ENCODE measurements at regions not wholly inside any gene's neighbourhood (a gene's known extent, or its start where the extent isn't known, plus 50 kb on each side); places are given as distances from the start of the nearest gene placed in this dataset.

DNA sequence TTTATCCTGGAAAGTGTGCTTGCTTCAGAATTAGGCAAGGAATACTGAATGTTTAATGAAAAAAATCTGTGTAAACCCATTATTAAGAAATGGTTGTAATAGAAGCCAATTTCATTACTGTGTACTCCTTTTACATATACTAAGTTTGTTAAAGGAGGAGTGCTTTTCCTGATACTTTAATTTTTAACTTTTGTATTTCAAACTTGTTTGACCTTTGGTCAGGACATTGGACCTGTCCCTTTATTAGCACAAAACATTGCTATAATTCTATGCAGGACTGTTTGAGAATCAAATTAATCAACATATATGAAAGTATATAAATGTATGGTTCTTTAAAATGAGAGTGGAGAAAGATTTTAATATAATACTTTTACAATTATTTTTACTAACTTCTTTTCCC lies 659.6 kb downstream of the TMTC2 start:
- no peak overlapping the region for H3K9ac ChIP-seq (ENCODE audit: low read length)
- H3K9me3 ChIP-seq (ENCODE audit: control insufficient read depth, insufficient read depth, low read depth, low read length) = peaks cover 9% of the 10 kb centered on the region; the same call in 1 of the 2 replicates
- no peaks in the 10 kb centered on the region for H3K4me1 ChIP-seq (ENCODE audit: control insufficient read depth, insufficient read depth, low read length)
- no peaks in the 10 kb centered on the region for H3K27me3 ChIP-seq (ENCODE audit: control insufficient read depth, insufficient read depth, low read length)
- no peaks in the 10 kb centered on the region for H3K36me3 ChIP-seq (ENCODE audit: control insufficient read depth, insufficient read depth, low read length)
- no peak overlapping the region for H3K4me3 ChIP-seq (ENCODE audit: low read depth, low read length)
- no peak overlapping the region for H3K27ac ChIP-seq (ENCODE audit: low read depth, low read length)

DNA sequence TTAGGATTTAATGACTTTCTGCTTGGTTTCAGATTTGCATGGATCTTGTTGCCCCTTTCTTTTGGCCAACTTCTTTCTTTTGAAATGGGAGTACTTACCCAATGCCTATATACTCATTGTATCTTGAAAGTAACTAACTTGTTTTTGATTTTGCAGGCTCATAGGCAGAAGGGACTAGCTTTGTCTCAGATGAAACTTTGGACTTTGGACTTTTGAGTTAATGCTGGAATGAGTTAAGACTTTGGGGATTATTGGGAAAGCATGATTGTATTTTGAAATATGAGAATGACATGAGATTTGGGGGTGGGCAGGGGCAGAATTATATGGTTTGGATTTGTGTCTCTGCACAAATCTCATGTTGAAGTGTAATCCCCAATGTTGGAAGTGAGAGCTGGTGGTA lies 657.1 kb downstream of the TMTC2 start:
- H3K4me3 ChIP-seq (ENCODE audit: low read depth, low read length) = no peak overlapping the region
- H3K36me3 ChIP-seq (ENCODE audit: control insufficient read depth, insufficient read depth, low read length) = no peaks in the 10 kb centered on the region
- H3K9ac ChIP-seq (ENCODE audit: low read length) = no peak overlapping the region
- H3K4me1 ChIP-seq (ENCODE audit: control insufficient read depth, insufficient read depth, low read length) = no peaks in the 10 kb centered on the region
- no peaks in the 10 kb centered on the region for H3K27me3 ChIP-seq (ENCODE audit: control insufficient read depth, insufficient read depth, low read length)
- peaks cover 9% of the 10 kb centered on the region; the same call in 1 of the 2 replicates for H3K9me3 ChIP-seq (ENCODE audit: control insufficient read depth, insufficient read depth, low read depth, low read length)
- no peak overlapping the region for H3K27ac ChIP-seq (ENCODE audit: low read depth, low read length)

DNA sequence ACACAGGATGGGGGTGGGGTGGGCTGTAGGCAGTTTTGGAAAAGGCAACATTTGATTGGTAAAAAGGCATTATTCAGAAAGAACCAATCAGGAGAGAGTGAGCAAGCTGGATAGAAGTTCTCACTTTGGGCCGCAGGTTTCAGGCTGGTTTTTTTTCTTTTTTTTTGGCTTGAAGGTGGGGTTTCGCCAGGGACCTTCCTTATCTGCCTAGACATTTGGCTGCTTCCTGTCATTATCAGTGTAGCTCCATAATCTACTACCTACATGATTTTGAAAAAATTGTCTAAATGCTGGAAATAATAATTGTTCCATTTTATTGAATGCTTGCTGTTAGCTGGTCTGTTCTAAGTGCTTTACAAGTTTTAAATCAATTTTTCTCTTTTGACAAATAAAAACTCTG lies 649.0 kb downstream of the TMTC2 start:
- Histone ChIP-seq H3K27me3 (ENCODE audit: control insufficient read depth, insufficient read depth, low read length) (no peaks in the 10 kb centered on the region), H3K9ac (ENCODE audit: low read length) (no peak overlapping the region), H3K27ac (ENCODE audit: low read depth, low read length) (no peak overlapping the region), H3K4me1 (ENCODE audit: control insufficient read depth, insufficient read depth, low read length) (no peaks in the 10 kb centered on the region), H3K36me3 (ENCODE audit: control insufficient read depth, insufficient read depth, low read length) (no peaks in the 10 kb centered on the region), H3K4me3 (ENCODE audit: low read depth, low read length) (no peak overlapping the region), H3K9me3 (ENCODE audit: control insufficient read depth, insufficient read depth, low read depth, low read length) (no peaks in the 10 kb centered on the region)

DNA sequence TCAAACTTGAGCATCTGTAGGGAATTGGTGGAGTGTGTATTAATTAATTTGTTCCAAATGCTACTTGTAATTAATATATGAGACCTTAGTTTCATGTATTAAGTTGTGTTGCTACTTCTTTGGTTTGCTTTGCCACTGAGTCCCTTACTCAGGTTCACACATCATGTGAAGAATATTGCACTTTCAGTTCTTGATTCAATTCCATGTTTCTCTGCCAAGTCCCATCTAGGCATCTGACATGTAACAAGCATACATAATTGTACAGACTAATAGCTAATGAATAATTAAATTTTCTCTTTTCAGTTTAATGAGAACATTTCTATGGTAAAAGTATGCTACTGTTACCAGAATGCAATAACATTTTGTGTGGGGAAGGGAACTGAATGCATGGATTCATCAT lies 640.0 kb downstream of the TMTC2 start:
- H3K27me3 ChIP-seq (ENCODE audit: control insufficient read depth, insufficient read depth, low read length) = no peaks in the 10 kb centered on the region

DNA sequence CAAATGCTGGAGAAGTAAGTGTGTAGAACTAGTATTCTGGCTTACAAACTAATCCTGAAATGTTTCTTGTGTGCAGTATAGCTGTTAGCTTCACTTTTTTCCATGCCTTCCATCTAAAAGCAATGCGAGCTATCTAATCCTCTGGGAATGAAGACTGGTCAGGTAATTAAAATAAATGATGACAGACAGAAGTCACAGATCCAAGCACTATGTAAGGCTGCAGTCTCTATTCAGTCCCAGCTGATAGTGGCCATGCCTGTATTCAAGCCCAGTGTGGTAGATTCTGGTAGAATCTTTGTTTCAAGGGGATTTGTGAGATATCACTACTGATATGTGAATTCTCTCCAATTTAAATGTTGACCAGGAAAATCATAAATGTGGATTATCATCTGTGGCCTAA lies 637.2 kb downstream of the TMTC2 start:
- no peak overlapping the region for H3K4me3 ChIP-seq (ENCODE audit: low read depth, low read length)
- H3K4me1 ChIP-seq (ENCODE audit: control insufficient read depth, insufficient read depth, low read length) = no peaks in the 10 kb centered on the region
- no peaks in the 10 kb centered on the region for H3K9me3 ChIP-seq (ENCODE audit: control insufficient read depth, insufficient read depth, low read depth, low read length)
- no peak overlapping the region for H3K27ac ChIP-seq (ENCODE audit: low read depth, low read length)
- H3K27me3 ChIP-seq (ENCODE audit: control insufficient read depth, insufficient read depth, low read length) = no peaks in the 10 kb centered on the region
- no peak overlapping the region for H3K9ac ChIP-seq (ENCODE audit: low read length)
- H3K36me3 ChIP-seq (ENCODE audit: control insufficient read depth, insufficient read depth, low read length) = no peaks in the 10 kb centered on the region

More for the DNA sequence above, 640.0 kb downstream of the TMTC2 start:
- H3K27ac ChIP-seq (ENCODE audit: low read depth, low read length) = no peak overlapping the region
- H3K36me3 ChIP-seq (ENCODE audit: control insufficient read depth, insufficient read depth, low read length) = no peaks in the 10 kb centered on the region
- no peaks in the 10 kb centered on the region for H3K4me1 ChIP-seq (ENCODE audit: control insufficient read depth, insufficient read depth, low read length)
- H3K9ac ChIP-seq (ENCODE audit: low read length) = no peak overlapping the region
- no peak overlapping the region for H3K4me3 ChIP-seq (ENCODE audit: low read depth, low read length)
- no peaks in the 10 kb centered on the region for H3K9me3 ChIP-seq (ENCODE audit: control insufficient read depth, insufficient read depth, low read depth, low read length)

DNA sequence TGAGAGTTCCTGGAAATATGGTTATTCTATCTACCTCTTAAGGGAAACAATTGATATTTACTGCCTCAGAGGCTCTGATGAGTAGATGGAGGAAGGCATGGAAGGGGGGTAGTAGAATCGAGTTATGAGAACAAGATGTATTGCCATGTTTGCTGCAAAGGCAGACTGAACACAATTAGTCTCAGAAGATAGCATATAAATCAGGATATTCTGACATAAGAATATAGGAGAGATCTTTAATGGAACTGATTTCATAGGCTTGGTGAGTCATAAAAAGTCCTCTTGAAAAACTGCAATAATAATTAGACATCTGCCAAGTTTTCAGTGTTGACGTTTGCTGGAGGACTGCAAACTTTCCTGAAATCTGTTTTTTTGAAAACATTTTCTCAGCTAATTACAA lies 636.1 kb downstream of the TMTC2 start:
- Histone ChIP-seq H3K4me1 (ENCODE audit: control insufficient read depth, insufficient read depth, low read length) (no peaks in the 10 kb centered on the region), H3K27me3 (ENCODE audit: control insufficient read depth, insufficient read depth, low read length) (no peaks in the 10 kb centered on the region)

DNA sequence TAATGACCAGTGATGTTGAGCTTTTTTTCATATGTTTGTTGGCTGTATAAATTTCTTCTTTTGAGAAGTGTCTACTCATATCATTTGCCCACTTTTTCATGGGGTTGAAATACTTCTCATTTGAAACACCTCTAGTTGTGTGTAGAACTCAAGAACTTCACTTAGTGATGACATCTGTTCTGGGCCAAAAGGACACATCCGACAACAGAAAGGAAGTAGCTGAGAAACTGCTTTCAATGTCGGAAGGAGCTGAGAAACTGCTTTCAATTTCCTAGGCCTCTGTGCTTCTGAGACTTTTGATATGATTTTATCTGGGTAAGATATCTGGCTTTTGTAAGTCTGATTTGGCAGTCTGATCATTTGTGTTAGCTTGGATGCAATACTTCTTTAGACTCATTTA lies 635.3 kb downstream of the TMTC2 start:
- no peaks in the 10 kb centered on the region for H3K4me1 ChIP-seq (ENCODE audit: control insufficient read depth, insufficient read depth, low read length)
- H3K27me3 ChIP-seq (ENCODE audit: control insufficient read depth, insufficient read depth, low read length) = no peaks in the 10 kb centered on the region
- no peaks in the 10 kb centered on the region for H3K9me3 ChIP-seq (ENCODE audit: control insufficient read depth, insufficient read depth, low read depth, low read length)
- no peak overlapping the region for H3K4me3 ChIP-seq (ENCODE audit: low read depth, low read length)
- no peak overlapping the region for H3K9ac ChIP-seq (ENCODE audit: low read length)
- H3K36me3 ChIP-seq (ENCODE audit: control insufficient read depth, insufficient read depth, low read length) = no peaks in the 10 kb centered on the region
- H3K27ac ChIP-seq (ENCODE audit: low read depth, low read length) = no peak overlapping the region

More for the DNA sequence above, 636.1 kb downstream of the TMTC2 start:
- H3K9ac ChIP-seq (ENCODE audit: low read length) = no peak overlapping the region
- no peaks in the 10 kb centered on the region for H3K9me3 ChIP-seq (ENCODE audit: control insufficient read depth, insufficient read depth, low read depth, low read length)
- H3K36me3 ChIP-seq (ENCODE audit: control insufficient read depth, insufficient read depth, low read length) = no peaks in the 10 kb centered on the region
- no peak overlapping the region for H3K27ac ChIP-seq (ENCODE audit: low read depth, low read length)
- no peak overlapping the region for H3K4me3 ChIP-seq (ENCODE audit: low read depth, low read length)

DNA sequence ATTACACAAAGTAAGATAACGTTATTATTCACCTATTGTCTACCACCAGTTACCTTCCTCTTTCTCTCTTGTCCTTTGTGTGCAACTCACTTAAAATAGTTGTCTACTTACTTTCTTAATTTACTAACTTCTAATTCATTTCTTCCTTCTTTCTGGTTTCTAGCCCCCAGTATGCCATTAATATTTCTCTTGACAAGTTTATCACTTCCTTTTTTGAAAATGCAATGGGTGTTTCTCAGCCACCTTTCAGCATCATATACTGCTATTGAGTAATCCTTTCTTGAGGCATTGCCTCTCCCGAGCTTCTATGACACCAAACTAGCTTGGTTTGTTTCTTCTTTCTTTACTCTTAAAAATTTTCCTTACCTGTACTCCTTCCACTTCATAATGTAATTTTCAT lies 633.6 kb downstream of the TMTC2 start:
- H3K9me3 ChIP-seq (ENCODE audit: control insufficient read depth, insufficient read depth, low read depth, low read length) = no peaks in the 10 kb centered on the region
- H3K9ac ChIP-seq (ENCODE audit: low read length) = no peak overlapping the region
- no peak overlapping the region for H3K27ac ChIP-seq (ENCODE audit: low read depth, low read length)
- H3K4me1 ChIP-seq (ENCODE audit: control insufficient read depth, insufficient read depth, low read length) = no peaks in the 10 kb centered on the region
- no peaks in the 10 kb centered on the region for H3K36me3 ChIP-seq (ENCODE audit: control insufficient read depth, insufficient read depth, low read length)
- no peaks in the 10 kb centered on the region for H3K27me3 ChIP-seq (ENCODE audit: control insufficient read depth, insufficient read depth, low read length)
- no peak overlapping the region for H3K4me3 ChIP-seq (ENCODE audit: low read depth, low read length)

DNA sequence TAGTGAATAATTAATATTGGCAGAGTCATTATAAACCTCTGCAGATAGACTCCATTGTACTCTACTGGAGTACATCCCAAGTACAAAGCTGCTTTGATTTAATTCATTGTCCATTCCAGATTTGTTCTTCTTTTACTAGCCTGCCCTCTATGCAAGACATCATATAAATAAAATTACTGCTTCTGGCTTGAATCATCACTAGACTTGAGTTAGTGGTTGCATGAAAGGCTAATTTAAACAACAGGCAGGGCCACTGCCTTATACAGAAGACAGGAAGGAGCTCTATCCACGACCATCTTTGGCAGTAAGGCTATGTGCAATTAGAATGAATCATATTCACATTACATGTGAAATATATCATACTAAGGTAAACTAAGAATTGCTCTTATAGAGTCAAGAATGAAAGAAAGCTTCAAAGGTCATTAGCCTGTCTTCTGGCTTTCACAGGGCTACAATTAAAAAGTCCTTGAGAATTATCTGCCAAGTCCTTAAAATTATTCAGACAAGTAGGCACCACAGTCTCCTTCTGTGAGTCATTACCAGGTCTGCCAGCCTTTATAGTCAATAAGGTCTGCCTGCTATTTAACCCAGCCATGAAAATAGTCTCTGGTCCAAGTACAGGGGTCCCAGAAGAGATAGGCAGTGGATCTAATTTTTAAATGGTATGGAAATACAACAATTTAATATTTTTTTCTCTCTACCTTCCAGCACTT lies 631.8 kb downstream of the TMTC2 start:
- Histone ChIP-seq H3K27ac (ENCODE audit: low read depth, low read length) (no peak overlapping the region), H3K27me3 (ENCODE audit: control insufficient read depth, insufficient read depth, low read length) (no peaks in the 10 kb centered on the region), H3K4me1 (ENCODE audit: control insufficient read depth, insufficient read depth, low read length) (no peaks in the 10 kb centered on the region), H3K36me3 (ENCODE audit: control insufficient read depth, insufficient read depth, low read length) (no peaks in the 10 kb centered on the region), H3K4me3 (ENCODE audit: low read depth, low read length) (no peak overlapping the region), H3K9me3 (ENCODE audit: control insufficient read depth, insufficient read depth, low read depth, low read length) (no peaks in the 10 kb centered on the region), H3K9ac (ENCODE audit: low read length) (no peak overlapping the region)

DNA sequence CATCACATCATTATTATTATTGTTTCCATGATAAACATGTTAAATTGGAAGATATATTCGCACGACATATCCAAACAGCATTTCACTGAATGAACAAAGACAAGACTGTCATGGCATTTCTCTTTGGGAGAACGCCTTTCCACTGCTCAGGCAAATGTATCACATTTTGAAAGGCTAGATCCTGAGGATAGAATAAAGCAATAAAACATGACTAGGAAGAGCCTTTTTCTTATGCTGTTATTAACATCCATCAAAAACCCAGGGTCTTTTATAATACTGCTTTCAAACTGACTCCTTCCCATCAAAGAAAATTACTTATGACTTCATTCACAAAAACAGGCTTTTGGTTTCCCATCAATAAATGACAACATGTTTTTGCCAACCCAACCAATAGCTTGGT lies 630.9 kb downstream of the TMTC2 start:
- no peaks in the 10 kb centered on the region for H3K36me3 ChIP-seq (ENCODE audit: control insufficient read depth, insufficient read depth, low read length)
- H3K27ac ChIP-seq (ENCODE audit: low read depth, low read length) = no peak overlapping the region
- H3K27me3 ChIP-seq (ENCODE audit: control insufficient read depth, insufficient read depth, low read length) = no peaks in the 10 kb centered on the region
- H3K9me3 ChIP-seq (ENCODE audit: control insufficient read depth, insufficient read depth, low read depth, low read length) = no peaks in the 10 kb centered on the region
- no peak overlapping the region for H3K4me3 ChIP-seq (ENCODE audit: low read depth, low read length)
- H3K9ac ChIP-seq (ENCODE audit: low read length) = no peak overlapping the region
- H3K4me1 ChIP-seq (ENCODE audit: control insufficient read depth, insufficient read depth, low read length) = no peaks in the 10 kb centered on the region

DNA sequence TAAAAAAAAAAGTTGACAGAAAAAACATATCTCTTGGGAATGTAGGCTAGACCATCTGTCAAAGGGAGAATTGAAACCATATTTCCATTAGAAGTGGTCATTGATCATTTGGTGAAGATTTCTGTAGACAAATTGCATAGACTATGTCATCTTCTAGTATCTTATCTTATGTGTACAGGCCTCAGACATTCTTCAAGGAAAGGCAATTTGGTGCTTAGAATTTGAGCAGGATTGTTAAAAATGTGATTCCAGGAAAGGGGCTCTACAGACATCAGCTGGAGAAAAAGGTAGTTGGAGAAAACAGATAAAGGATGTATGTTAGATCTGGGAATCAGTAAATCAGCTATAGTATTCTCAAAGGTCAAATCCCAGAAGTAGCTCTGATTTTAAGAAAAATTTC lies 627.1 kb downstream of the TMTC2 start:
- Histone ChIP-seq H3K27ac (ENCODE audit: low read depth, low read length) (no peak overlapping the region), H3K9me3 (ENCODE audit: control insufficient read depth, insufficient read depth, low read depth, low read length) (no peaks in the 10 kb centered on the region), H3K4me3 (ENCODE audit: low read depth, low read length) (no peak overlapping the region), H3K27me3 (ENCODE audit: control insufficient read depth, insufficient read depth, low read length) (no peaks in the 10 kb centered on the region), H3K36me3 (ENCODE audit: control insufficient read depth, insufficient read depth, low read length) (no peaks in the 10 kb centered on the region), H3K9ac (ENCODE audit: low read length) (no peak overlapping the region), H3K4me1 (ENCODE audit: control insufficient read depth, insufficient read depth, low read length) (no peaks in the 10 kb centered on the region)
